GM18870 (cell line): ENCODE measurements at regions not wholly inside any gene's neighbourhood (a gene's known extent, or its start where the extent isn't known, plus 50 kb on each side); places are given as distances from the start of the nearest gene placed in this dataset.
"Not testable (repeated sequence)": the region's sequence is repeated elsewhere in the genome, so short reads cannot be mapped to it uniquely, and the experiment has no call there.

ENCODE experiments used
- ATAC-seq: cut with Tn5 transposase; IDR thresholded peaks from one replicate; pipeline ENCODE4 v1.9.1; 2021; ENCODE audit warnings: moderate library complexity; ENCODE audit not compliant: unreplicated experiment

DNA sequence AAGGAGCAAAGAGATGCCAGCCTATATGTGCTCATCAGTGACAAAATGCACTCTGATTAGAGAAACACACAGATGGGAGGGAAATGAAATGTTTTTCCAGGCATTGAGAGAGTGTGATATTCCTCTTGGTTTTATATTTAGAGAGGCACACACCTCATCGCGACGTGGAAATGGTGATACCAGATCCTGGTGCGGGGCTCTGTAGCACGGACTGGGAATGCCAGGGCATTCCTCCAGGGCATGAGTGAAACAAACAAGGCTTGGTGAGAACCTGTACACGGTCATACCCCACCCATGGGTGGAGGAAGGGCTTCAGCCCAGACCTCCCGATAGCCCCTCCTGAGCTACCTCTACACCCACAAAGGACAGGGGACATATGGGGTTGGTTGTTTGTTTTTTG is 280.2 kb downstream of the C16orf95 start:
- no peak for ATAC-seq

DNA sequence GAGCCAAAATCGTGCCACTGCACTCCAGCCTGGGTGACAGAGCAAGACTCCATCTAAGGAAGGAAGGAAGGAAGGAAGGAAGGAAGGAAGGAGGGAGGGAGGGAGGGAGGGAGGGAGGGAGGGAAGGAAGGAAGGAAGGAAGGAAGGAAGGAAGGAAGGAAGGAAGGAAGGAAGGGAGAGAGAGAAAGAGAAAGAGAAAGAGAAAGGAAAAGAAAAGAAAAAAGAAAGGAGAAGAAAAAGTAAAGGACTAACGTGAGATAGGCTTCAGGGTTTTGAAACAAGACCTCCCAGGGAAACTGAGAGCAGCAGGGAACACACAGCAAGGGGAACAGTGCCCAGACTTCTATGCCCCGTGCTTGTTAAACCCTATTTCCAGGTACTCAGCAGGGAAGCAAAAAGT is 278.7 kb downstream of the C16orf95 start:
- not testable (repeated sequence) for ATAC-seq

DNA sequence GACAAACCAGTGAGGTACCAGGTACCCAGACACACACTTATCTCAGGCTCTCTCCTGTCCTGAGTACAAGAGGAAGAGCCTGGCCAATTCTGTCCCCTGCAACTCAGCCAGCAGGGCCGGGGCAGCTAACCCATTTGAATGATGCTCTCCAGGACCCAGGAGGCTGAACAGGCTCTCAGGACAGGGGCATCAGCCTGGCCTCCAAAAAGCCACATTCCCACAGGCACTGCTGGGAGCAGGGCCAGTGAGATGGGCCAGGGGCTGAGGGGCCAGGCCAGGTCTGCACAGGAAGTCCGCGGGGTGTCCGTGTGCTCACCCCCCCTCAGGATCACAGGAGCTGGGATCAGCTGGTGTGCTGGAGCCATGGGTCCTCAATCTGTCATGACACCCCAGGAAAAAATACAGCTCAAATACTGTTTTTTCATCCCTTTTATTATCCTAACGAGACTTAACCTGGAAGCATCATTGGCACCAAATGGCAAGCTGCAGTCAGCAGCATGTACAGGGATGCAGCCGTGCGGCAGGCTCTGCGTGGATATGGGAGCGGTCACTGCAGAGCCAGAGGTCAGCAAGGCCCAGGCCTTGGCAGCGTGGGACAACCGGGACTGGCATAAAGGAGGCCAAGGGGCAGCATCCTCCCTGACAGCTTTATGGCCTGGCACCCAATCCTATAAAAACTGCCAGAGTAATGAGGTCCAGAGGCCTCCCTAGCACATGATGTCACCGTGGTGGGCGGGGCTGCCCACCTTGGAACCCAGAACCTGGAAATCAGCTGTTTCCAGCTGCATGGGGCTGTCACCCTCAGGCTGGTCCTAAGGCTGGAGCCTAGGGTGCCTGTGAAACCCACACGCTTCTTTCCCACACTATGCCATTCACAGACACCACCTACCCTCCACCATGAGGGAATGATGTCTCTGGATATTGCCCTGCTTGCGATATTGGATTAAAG is 276.7 kb downstream of the C16orf95 start:
- no peak for ATAC-seq

DNA sequence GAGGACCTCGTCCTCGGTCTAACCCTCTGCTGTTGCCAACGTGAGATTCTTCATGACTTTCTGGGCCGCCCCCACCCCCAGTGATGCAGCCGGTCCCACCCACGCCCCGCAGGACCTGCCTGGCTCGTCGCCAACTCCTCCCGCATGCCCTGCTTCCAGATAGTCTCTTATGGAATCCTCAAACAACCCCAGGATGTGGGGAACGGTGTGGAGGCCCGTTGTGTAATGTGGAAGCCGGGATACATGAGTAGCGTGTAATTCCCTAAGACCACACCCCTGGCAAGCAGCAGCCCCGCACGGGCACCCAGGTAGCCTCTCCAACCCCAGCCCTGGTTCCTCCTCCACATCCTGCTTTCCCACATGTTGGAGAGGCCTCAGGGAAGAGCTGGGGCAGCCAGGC is 275.9 kb downstream of the C16orf95 start:
- ATAC-seq = no peak

DNA sequence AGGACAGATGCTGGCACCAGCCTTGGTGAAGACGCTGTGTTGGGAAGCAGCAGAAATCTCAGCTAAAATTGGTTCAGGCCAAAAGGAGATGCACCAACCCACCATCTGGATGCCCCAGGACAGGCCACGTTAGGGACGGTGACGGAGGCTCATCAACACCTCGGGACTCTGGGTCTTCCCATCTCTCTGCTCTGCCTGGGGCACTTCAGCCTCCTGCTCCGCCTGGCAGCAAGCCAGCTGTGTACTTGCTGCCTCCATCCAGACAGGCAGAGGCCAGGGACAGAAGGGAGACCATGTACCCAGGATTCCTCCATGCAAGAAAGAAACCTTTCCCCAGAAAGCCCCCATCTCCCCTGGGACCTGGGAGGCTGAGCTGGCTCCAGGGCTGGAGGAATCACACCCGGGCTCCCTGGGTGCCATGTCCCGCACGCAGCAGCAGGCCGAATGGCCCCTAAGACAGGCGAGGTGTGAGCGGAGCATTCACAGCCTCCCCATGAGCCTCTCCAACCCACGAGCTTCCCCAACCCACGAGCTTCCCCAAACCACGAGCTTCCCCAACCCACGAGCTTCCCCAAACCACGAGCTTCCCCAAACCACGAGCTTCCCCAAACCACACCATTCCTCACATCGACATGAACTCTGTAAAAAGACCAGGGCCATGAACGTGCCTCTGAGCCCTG is 274.5 kb downstream of the C16orf95 start:
- ATAC-seq = no peak

DNA sequence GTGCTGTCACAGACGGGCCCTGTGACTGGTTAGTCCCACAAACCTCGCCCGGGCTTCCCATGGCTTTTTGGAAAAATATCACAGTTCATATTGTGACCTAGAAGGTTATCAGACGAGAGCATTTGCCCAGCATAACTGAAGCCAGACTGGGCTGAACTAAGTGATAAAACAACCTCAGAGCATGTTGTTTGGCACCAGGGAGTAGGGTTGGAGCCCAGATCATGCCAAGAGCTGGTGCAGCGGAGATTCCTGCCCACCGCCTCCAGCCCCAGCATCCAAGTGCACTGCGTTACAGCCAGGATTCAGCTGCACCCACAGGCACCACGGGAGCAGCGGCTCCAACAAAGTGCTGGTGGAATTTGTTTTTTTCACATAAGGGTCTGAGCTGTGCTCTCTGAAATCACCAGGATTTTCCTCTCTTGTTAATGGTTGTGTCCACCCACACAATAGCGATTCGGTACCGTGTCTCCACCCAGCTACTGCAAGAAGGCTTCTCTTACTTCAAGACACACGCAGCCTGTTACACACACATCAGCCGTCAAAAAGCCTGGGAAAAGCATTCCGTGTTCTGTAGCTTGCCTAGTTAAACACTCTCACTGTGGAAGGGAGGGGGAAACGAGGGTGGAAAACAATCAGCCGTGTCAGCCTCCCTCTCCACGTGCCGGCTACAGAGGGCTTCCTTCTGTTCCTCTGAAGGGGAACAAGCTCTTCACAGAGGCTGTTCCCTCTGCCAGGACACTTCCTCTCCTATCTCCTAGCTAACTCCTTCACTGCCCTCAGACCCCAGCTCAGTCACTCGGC is 273.8 kb downstream of the C16orf95 start:
- ATAC-seq = no peak

DNA sequence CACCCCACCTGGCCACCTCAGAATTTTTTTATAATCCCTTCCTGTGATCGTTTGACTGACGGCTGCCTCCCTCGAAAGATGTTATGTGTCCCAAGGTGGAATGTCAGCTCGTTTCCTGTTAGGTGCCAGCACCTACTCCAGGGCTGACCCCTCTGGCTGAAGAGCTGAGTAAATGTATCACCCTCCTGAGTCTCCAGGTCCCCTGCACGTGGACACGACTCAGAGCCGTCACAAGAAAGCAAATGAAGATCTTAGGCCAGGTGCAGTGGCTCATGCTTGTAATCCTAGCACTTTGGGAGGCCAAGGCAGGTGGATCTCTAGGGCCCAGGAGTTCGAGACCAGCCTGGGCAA is 273.2 kb downstream of the C16orf95 start:
- no peak for ATAC-seq

DNA sequence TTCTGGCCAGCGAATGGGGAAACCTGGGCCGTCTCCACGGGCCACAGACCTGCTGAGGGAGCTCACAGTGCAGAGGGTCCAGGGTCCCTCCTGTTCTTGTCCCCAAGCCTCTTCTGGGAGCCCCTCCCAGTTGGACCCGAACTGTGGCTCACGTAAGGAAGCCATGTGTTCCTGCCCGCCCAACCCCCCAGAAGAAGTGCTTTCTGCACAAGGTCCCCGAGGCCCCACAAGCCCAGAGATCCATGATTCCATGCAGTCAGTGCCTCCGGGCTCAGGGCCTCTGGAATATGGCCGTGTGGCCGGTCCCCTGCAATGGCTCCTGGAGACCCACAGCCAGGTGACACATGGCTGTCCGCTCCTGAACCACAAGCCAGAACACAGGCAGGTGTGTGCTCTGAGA is 272.4 kb downstream of the C16orf95 start:
- no peak for ATAC-seq

DNA sequence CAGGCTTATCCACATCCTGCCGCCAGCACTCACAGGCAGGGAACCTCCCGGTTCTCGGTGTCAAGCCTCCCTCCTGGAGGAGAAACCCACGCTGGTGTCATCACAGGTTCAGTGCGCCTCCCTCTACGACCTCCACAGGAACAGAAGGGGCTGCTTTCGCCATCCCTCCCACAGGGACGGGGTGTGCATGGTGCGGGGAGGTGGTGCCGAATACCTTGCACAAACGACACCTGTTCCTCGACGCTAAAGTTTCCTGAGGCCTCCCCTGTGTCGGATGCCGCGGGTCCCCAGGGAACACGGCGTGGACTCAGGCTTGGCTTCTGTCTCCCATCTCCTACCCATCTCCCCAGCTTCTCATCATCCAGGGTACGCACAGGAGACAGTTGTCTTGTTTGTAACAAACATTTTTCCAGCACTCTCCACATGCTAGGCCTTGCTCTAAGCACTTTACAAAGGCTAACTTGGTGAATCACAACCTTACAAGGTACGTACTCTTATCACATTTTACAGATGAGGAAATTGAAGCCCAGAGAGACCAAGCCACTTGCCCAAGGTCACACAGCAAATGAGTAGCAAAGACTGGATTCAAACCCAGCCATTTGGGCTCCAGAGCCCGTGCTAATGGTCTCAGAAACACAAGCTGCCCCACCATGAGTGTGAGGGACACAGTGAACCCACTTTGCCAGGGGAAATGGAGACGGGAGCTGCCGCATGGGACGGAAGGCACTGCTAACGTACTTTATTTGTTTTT is 271.6 kb downstream of the C16orf95 start:
- ATAC-seq = no peak

DNA sequence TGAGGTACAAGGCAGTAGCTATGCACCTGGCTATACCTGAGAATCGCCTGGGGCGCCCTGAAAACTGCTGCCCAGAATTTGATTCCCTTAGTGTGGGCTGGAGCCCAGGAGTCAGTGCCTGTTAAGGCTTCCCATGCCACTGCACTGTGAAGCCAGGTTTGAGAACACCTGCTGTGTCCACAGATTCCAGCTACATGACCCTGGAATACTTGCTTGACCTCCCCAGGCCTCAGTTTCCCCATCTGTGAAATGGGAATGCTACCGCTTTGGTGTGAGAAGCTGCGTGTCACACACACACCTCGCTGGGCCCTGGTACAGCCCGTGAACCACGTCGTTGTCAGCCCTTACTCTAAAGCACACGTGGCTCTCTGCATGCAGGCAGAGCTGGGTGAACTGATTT is 271.0 kb downstream of the C16orf95 start:
- ATAC-seq = no peak

DNA sequence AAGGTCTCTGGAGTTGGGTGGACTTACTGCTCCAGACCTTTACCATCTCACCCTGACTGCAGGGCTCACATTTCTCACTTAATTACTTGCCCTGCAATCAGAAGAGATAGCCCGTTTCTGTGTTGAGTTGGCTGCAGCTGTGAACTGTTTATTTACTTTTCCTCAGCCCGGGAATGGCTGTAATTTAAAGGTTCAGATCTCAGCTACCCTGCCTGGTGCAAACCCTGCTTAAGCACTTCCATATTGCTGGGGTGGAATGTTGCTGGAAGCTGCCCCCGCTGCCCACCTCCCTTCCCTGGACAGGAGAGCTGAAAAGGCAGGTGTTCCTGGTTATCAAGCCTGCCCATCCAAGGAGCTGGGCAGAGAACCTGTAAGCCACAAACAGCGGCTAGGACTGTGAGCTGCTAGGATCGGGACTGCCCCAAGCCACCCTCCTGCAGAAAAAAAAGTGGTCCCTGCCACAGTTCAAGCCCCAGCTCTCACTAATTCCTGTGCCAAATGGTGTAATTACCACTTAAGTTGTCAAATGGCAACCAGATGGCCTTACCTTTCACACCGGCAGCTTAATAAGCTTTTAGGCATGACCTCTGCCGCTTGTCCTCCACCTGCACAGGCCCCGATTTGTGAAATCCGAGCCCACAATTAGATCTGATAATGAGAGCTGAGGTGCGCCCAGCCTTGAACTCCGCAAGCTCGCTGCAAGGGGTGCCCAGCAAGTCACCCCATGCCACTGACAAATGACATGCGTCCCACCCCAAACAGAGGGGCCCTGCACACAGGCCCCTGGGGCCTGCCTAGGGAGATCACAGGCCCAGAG is 269.8 kb downstream of the C16orf95 start:
- ATAC-seq = no peak

DNA sequence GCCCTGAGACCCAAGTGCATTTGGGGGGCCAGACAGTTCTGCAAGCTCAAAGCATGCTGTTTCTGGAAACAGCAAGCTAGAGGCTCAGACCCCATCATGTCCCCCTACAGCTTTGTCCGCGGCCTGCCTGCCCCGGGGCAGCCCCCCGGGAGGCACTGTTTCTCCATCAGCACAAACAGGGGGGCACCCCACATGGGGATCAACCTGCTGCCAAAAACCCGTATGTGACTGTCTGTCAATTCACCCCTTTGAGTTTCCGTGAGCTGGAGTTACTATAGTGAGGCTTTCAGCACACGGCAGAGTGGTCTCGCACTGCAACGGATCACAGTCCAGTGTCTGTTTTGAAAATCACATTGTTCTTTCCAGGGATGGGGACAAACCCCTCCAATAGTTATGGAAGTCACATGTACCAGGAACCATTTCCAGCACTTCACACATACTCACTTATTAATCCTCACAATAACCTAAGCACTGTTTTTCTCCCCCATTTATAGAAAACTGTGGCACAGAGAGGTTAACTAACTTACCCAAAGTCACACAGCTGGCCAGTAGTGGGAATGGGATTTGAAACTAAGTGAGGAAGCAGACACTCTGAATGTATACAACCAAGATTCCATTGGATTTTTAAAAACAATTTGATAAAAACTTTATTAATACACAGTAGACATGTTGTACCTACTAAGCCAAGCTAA is 269.0 kb downstream of the C16orf95 start:
- ATAC-seq = no peak

DNA sequence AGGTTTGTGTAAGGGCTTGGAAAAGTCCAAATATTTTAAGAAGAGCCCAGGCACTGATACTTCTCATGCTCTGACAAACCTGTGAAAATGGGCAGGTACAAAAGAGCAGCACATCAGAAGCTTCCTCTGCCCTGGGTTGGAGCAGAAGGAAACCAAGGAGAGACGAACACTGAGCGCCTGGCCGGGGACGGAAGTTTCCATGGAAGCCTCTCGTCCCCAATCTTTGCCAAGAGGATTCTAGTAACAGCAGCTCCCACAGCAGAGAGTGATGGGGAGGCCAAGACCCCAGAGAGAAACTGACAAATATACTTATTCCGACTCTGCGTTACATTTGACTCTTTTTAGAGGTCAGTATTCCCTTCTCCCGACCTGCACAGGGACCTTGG is 268.5 kb downstream of the C16orf95 start:
- ATAC-seq = no peak

DNA sequence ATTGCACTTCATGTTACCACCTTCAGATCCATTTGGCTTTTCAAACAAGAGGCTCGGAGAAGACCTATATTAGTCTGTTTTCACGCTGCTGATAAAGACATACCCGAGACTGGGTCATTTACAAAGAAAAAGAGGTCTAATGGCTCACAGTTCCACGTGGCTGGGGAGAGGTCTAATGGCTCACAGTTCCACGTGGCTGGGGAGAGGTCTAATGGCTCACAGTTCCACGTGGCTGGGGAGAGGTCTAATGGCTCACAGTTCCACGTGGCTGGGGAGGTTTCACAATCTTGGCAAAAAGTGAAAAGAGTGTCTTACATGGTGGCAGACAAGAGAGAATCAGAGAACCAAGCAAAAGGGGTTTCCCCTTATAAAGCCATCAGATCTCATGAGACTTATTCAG is 268.0 kb downstream of the C16orf95 start:
- ATAC-seq = not testable (repeated sequence)

DNA sequence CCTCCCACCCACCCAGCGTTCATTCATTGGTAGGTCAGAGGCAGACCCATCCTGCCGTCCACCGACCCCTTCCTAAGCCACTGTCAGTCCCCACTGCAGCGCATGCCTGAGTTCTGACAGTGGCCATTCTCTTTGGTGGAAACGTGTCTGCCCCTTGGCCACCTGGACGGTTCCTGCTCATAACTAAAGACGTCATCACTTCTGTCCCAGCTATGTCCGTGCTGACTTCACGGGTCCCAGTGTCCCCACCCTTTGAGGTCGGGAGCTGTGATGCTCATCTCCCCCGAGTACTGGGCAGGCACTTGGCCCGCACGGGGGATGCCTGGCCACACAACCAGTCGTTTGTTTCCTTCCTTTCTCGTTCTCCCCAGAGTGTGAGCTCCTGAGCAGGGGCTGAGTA is 267.1 kb downstream of the C16orf95 start:
- ATAC-seq = no peak

DNA sequence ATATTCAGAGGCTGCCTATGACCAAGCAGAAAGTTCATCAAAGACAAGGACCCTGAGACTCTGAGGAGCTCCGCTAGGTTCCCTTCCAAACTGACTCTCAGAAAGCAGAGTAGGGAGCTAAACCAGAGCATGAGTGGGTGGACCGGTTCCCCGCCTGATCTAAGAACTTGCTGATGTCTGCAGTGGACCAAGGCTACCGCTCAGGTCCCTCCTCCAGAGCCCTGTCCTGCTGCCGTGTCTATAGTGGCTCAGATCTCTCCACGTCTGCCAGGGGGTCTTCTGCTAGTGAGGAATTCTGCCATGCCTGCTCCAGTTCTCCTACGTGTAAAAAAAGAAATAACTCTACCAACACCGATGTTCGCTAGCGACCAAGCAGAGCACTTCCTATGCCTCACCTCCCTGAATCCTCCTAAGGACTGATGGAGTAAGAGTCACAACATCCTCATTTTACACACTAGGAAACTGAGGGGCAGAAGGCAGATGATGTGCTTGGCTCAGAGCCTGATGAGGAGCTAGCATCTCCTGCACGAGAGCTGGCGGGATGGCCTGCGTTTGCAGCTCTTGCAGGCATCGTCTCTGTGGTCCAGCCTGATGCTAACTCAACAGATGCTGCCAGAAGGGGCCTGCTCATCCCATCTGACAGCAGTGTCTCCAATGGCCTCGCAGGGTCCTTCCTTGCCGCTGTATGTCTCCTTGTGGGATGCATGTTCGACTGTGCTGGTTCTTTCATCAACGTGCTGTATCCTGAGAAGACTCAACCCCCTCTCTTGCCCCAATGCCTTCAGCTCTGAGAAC is 265.5 kb downstream of the C16orf95 start:
- no peak for ATAC-seq

DNA sequence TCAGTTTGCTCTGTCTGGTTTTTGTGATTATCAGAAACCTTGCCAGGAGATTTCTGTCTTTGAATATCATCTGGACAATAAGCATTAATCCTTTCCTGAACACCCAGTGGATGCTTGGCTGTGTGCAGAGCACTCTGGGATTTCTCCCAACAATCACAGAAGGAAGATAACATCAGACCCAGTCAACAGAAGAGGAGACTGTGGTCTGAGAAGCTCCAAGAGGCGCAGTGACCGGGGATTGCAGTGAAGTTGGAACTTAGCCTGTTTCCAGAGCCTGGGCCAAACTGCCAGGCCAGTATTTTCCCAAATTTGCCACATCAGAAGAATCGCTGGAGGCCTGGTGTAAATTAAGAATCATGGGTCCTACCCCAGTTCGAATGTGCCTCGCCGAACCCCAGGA is 264.7 kb downstream of the C16orf95 start:
- no peak for ATAC-seq
